ENCODE measurements at regions not wholly inside any gene's neighbourhood (a gene's known extent, or its start where the extent isn't known, plus 50 kb on each side); places are given as distances from the start of the nearest gene placed in this dataset.
A peak's percentile ranks its signal among the peaks of the same experiment; 100 is the strongest.

DNA sequence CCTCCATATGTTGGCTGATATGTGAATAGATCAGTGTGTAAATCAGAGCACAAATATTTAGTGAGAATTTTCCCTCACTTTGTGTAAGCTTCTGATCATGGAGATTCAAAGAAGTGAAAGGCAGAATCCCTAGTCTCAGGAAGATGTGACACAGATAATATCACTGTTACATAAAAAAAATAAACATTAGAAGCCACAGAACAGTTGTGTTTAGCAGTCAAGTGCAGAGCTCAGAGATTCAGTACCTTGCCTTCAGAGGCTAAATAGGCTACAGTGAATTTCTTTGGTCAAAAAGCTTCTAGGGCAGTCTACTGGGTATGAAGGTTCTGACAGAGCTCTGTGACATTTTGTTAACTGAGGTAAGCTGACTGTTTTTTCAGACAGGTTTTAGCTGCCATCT lies 591.5 kb downstream of the METTL15 start:
- Histone ChIP-seq H3K9me3 (replicated peaks; ENCODE audit: control insufficient read depth, insufficient read depth, low read length) (no peaks in the 10 kb centered on the region), H3K9me1 (replicated peaks; ENCODE audit: control insufficient read depth, extremely low read depth, insufficient read depth, low read length) (no peaks in the 10 kb centered on the region), H3K9ac (replicated peaks; ENCODE audit: extremely low read depth, insufficient read depth, low read length) (no peak overlapping the region), H3K79me2 (ENCODE audit: control insufficient read depth, insufficient read depth, low read length) (peaks cover 23% of the 10 kb centered on the region), H3K4me1 (ENCODE audit: control insufficient read depth, extremely low read depth, insufficient read depth, low read length) (peaks cover 34% of the 10 kb centered on the region), H3K4me3 (replicated peaks in 1 of 3; ENCODE audit: insufficient read depth in 1 of 3, low read depth in 1 of 3, low read length in 3 of 3) (no peak overlapping the region), H3K4me2 (ENCODE audit: insufficient read depth, low read length) (no peak overlapping the region), H4K20me1 (replicated peaks; ENCODE audit: control insufficient read depth, extremely low read depth, insufficient read depth, low read length) (no peaks in the 10 kb centered on the region), H2AFZ (ENCODE audit: low read depth, low read length) (peak overlapping the region; percentile 19), H3K27me3 (ENCODE audit: control insufficient read depth in 2 of 2, insufficient read depth in 2 of 2, low read length in 2 of 2) (no peaks in the 10 kb centered on the region), H3K36me3 (ENCODE audit: control insufficient read depth in 2 of 2, extremely low read depth in 1 of 2, insufficient read depth in 2 of 2, low read length in 2 of 2) (no peaks in the 10 kb centered on the region), H3K27ac (ENCODE audit: insufficient read depth, low read depth, low read length) (no peak overlapping the region)
- intact Hi-C loops (cut with micrococcal nuclease) (loop anchor here (5.0 to 10.0 kb wide), 2 partner anchors 633 to 855 kb away; no protein-coding TSS in a partner anchor), dilution Hi-C loops (cut with MboI; ENCODE audit: extremely low pct_ligation_motif_present, low sequenced_read_pairs) (no loop called here)
- FAIRE-seq = no peak
- no TSS peak for BruUV-seq (replicated peaks)
- TF ChIP-seq MYC (IDR thresholded peaks at IDR 0.05; ENCODE audit: low read depth, low read length) (no peak), GATA2 (IDR thresholded peaks at IDR 0.05; ENCODE audit: insufficient read depth, insufficient read length, low read depth, low read length) (no peak), POLR2AphosphoS5 (IDR thresholded peaks at IDR 0.05; ENCODE audit: insufficient read depth, low read depth, low read length) (no peak), EZH2 (IDR thresholded peaks at IDR 0.05; ENCODE audit: borderline replicate concordance, low read depth, low read length, severe bottlenecking) (no peak), CTCF (IDR thresholded peaks at IDR 0.05; ENCODE audit: extremely low read depth in 1 of 2, insufficient read depth in 1 of 2, low read depth in 1 of 2, low read length in 2 of 2) (no peak), FOS (IDR thresholded peaks at IDR 0.05; ENCODE audit: borderline replicate concordance, insufficient read depth, low read length) (no peak), JUN (IDR thresholded peaks at IDR 0.05; ENCODE audit: borderline replicate concordance, insufficient read depth, insufficient read length, low read depth) (no peak)
- TF ChIP-seq, protein P1, sequence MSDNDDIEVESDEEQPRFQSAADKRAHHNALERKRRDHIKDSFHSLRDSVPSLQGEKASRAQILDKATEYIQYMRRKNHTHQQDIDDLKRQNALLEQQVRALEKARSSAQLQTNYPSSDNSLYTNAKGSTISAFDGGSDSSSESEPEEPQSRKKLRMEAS (IDR thresholded peaks at IDR 0.05; ENCODE audit: insufficient read depth, insufficient read length) = no peak
- CTCF ChIA-PET = interaction anchor here (1.0 to 5.4 kb wide), 12 partner anchors 19 to 1000 kb away, joined by 3 to 33 read pairs (median 4); partner anchors contain the start of gene BDNF
- POLR2A ChIA-PET = interaction anchor here (0.6 kb wide), 2 partner anchors 29 to 190 kb away, joined by 4 to 5 read pairs; no protein-coding TSS in a partner anchor
- DNase-seq (ENCODE audit: low read depth, low spot score) = no peak
